ENCODE measurements at regions not wholly inside any gene's neighbourhood (a gene's known extent, or its start where the extent isn't known, plus 50 kb on each side); places are given as distances from the start of the nearest gene placed in this dataset.

GRCh38 chr11:116567721-116568242, 205.0 kb downstream of the BUD13 start:
- no peak for DNase-seq (ENCODE audit: low read depth in 4 of 4, low spot score in 2 of 4)

- no peak for DNase-seq (ENCODE audit: low read depth in 4 of 4, low spot score in 2 of 4)
These were observed 209.1 kb downstream of the BUD13 start for GRCh38 chr11:116563712-116564047.

GRCh38 chr11:116563028-116563711, 209.6 kb downstream of the BUD13 start:
- no peak for DNase-seq (ENCODE audit: low read depth in 4 of 4, low spot score in 2 of 4)

- no peak for DNase-seq (ENCODE audit: low read depth in 4 of 4, low spot score in 2 of 4)
These were observed 212.2 kb downstream of the BUD13 start for GRCh38 chr11:116560589-116560988.

DNA sequence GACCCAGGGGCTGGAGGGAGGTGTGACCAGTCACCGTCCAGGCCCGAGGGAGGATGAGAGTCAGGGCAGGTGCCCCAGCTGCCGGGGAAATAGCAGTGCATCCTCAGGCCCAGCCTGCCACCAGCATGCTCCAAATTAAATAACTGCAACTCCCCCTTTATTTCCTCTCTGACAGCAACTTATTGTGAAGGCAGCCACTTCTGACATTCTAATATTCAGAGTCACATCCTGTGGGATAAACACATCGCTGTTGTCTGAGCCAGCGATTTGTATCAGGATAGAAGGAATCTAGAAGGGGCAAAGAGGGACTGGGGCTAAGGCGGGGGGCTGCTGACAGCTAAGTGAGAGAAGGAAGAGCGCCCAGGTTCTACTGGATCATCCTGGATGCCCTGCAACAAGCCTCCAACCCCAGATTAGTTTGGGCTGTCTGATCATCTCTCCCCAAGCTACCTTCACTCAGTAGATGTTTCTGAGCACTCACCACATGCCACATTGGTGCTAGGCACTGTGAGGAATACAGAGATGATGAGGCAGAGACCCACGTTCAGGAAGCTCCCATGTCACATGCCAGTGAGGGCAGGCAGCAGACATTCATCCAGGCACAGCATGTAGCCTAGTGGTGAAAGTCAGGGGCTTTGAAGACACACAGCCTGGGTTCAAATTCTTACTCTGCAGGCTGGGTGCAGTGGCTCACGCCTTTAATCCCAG, 214.1 kb downstream of the BUD13 start:
- no peak for DNase-seq (ENCODE audit: low read depth in 4 of 4, low spot score in 2 of 4)

- no peak for DNase-seq (ENCODE audit: low read depth in 4 of 4, low spot score in 2 of 4)
These were observed 215.5 kb downstream of the BUD13 start for GRCh38 chr11:116557282-116557681.

- no peak for DNase-seq (ENCODE audit: low read depth in 4 of 4, low spot score in 2 of 4)
These were observed 216.3 kb downstream of the BUD13 start for GRCh38 chr11:116556483-116556882.

DNA sequence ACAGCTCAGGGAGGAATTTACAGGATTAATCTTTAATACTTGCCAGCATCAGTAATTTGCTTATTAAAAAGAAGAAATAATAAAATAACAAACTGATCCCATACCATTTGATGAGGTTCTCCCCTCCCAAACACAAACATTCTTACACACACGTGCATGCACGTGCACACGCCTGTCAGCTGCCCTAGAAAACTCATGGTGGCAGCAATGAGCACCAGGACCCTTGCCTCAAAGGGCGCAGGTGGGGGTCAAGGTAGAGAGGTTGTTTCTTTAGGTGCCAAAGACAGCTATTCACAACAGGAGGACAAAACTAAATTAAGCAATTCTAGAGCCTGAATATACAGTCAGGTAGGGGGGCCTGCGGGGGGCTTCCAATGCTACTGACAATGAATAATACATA, 219.3 kb downstream of the BUD13 start:
- no peak for DNase-seq (ENCODE audit: low read depth in 4 of 4, low spot score in 2 of 4)

GRCh38 chr11:116551576-116551975, 221.2 kb downstream of the BUD13 start:
- DNase-seq (ENCODE audit: low read depth in 4 of 4, low spot score in 2 of 4) = no peak

- no peak for DNase-seq (ENCODE audit: low read depth in 4 of 4, low spot score in 2 of 4)
These were observed 224.5 kb downstream of the BUD13 start for GRCh38 chr11:116548256-116548655.

DNA sequence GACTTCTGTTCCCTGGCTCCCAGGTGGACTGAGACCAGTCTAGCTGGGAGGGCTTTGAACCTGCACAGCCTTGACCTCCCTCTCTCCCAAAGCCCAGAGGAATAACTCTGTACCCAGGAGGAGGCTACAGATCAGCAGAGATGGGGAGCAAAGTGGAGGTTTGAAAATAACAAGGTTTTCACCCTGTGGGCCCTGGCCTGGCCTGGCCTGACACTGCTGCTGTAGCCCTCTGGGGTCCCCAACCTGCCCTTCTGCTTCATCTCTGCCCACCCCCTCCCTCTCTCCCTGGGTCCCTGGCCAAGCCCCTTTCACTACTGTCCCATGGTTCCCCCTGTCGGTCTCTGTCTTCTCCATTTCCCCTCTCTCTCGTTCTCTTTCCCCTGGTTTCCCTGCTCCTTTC, 225.2 kb downstream of the BUD13 start:
- no peak for DNase-seq (ENCODE audit: low read depth in 4 of 4, low spot score in 2 of 4)

- no peak for DNase-seq (ENCODE audit: low read depth in 4 of 4, low spot score in 2 of 4)
These were observed 226.9 kb downstream of the BUD13 start for GRCh38 chr11:116545912-116546311.

- no peak for DNase-seq (ENCODE audit: low read depth in 4 of 4, low spot score in 2 of 4)
These were observed 228.1 kb downstream of the BUD13 start for GRCh38 chr11:116544721-116545120.

DNA sequence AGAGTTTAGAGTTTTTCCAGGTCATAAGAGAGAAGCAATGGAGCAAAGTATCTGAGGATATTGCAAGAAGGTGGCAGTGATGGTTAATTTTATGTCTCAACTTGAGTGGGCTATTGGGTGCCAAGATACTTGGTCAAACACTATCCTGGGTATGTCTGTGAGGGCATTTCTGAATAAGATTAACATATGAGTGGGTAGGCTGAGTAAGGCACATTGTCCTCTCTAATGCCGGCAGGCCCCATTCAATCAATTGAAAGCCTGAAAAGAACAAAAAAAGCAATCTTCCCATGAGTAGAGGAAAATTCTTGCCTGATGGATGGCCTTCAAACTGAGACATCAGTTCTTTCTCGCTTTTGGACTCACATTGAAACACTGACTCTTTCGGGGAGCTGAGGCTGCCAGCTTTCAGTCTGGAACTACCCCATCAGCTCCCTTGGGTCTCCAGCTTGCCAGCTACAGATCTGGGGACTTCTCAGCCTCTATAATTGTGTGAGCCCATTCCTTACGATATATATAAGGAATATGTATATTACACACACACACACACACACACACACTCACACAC, 228.8 kb downstream of the BUD13 start:
- no peak for DNase-seq (ENCODE audit: low read depth in 4 of 4, low spot score in 2 of 4)

DNA sequence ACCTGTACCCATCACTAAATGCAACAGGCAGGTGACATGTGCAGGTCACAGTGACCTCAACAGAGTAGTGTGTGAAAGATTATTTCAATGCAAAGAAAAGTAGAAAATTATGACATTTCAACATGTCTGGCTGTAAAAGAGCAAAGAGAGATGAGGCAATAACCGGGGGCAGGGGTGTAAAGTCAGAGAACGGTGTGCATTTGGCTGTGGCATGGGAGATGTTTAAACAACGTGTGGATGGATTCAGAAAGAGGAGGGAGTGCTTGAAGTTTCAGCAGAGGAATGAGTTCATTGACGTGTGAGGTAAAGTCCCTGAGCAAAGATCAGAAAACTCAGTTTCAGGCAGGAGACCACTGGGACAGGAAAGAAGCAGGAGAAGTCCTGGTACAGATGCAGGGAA, 229.7 kb downstream of the BUD13 start:
- no peak for DNase-seq (ENCODE audit: low read depth in 4 of 4, low spot score in 2 of 4)

DNA sequence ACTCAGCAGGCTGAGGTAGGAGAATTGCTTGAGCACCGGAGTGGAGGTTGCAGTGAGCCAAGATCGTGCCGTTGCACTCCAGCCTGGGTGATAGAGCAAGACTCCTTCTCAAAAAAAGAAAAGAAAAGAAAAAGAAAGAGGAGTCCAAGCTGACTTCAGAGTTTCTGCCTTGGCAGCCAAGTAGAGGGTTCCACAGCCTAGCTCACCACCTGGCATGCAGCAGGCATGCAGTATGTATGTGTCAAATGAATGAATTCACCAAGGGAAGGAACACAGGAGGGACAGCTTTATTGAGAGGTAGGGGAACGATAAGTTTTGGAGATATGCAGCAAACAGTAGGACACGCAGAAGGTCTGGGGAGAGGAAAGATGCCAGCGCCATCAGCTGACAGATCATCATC, 230.4 kb downstream of the BUD13 start:
- DNase-seq (ENCODE audit: low read depth in 4 of 4, low spot score in 2 of 4) = no peak

DNA sequence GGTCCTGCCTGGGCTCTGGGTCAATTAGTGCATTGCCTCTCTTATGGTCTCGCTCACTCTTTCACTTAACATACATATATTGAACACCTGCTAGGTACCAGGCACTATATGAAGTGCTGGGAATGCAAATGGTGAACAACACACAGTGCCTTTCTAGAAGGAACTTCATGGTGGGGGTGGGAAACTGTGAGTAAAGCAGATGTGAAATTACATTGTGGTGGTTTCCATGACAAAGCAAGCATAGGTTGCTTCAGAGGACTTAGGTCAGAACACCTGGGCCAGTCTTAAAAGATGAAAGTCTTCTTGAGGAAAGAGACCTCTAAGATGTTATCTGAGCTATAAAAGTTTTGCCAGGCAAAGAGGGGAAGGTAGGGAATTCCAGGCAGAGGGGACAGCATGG, 231.3 kb downstream of the BUD13 start:
- DNase-seq (ENCODE audit: low read depth in 4 of 4, low spot score in 2 of 4) = no peak

- no peak for DNase-seq (ENCODE audit: low read depth in 4 of 4, low spot score in 2 of 4)
These were observed 232.0 kb downstream of the BUD13 start for GRCh38 chr11:116540645-116541304.

DNA sequence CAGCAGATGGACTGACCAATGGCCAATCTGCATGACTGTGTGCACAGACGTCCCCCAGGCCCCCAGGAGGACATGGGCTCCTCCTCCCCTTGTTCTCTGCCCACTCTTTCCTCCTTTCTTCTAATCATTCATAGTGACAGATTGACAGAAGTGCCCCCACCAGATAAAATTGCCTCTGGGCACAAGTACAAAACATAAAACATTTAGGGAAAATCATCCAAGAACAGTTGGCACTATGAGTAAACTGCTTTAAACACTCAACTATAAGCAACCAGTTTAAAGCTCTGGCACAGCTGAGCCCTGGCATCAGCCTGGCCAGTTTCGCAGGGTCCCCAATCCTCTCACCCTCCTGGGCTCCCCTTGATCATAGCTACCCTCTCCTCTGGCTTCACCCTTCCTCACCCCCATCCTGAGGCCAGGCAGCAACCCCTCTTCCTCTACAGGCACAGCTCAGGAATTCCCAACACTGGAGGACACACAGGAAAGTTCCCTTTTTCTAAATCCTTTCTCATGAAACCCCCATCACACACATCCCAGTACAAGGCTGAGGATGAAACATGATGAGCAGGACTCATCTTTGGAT, 232.9 kb downstream of the BUD13 start:
- DNase-seq (ENCODE audit: low read depth in 4 of 4, low spot score in 2 of 4) = no peak

DNA sequence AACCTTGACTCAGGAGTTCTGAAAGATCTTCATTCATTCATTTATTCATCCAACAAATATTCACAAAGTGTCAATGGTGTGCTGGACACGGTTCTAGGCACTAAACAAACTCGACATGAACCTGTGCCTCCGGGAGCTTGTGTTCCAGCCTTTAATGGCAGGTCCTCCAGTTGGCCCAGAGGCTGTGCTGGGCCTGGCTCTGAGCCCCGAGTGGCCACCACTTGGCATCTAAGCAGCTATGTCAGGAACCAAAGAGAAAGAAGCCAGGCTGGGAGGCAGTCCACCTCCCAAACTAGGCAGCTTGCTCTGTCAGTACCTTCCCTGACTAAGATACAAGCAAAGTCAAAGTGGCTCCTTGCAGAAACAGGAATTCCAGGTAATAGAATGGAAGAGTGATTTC, 233.6 kb downstream of the BUD13 start:
- no peak for DNase-seq (ENCODE audit: low read depth in 4 of 4, low spot score in 2 of 4)

- DNase-seq (ENCODE audit: low read depth in 4 of 4, low spot score in 2 of 4) = no peak
These were observed 234.1 kb downstream of the BUD13 start for GRCh38 chr11:116538677-116539076.
